GM21576 (cell line): ENCODE measurements at regions not wholly inside any gene's neighbourhood (a gene's known extent, or its start where the extent isn't known, plus 50 kb on each side); places are given as distances from the start of the nearest gene placed in this dataset.
"Not testable (repeated sequence)": the region's sequence is repeated elsewhere in the genome, so short reads cannot be mapped to it uniquely, and the experiment has no call there.

Experiments used
- ATAC-seq: cut with Tn5 transposase; IDR thresholded peaks from one replicate; pipeline ENCODE4 v1.9.1; 2021; ENCODE audit warnings: mild to moderate bottlenecking, moderate library complexity; ENCODE audit not compliant: unreplicated experiment

- no peak for ATAC-seq
Measured at GRCh38 chr13:21872795-21873194, 201.9 kb downstream of the FGF9 start.

GRCh38 chr13:21875116-21875515 is 204.2 kb downstream of the FGF9 start:
- ATAC-seq, result no peak

- ATAC-seq, result no peak
Measured at GRCh38 chr13:21879263-21879914, 208.5 kb downstream of the FGF9 start.

- no peak for ATAC-seq
Measured at GRCh38 chr13:21882766-21883165, 211.9 kb downstream of the FGF9 start.

- ATAC-seq, result no peak
Measured at GRCh38 chr13:21883713-21884112, 212.8 kb downstream of the FGF9 start.

GRCh38 chr13:21884299-21884909 is 213.5 kb downstream of the FGF9 start:
- no peak for ATAC-seq

- no peak for ATAC-seq
Measured at GRCh38 chr13:21884965-21885567, 214.2 kb downstream of the FGF9 start.

- ATAC-seq, result no peak
Measured at GRCh38 chr13:21885714-21886224, 214.9 kb downstream of the FGF9 start.

- ATAC-seq, result no peak
Measured at GRCh38 chr13:21889651-21890050, 218.8 kb downstream of the FGF9 start.

GRCh38 chr13:21890220-21890619 is 219.3 kb downstream of the FGF9 start:
- not testable (repeated sequence) for ATAC-seq

GRCh38 chr13:21894091-21894490 is 223.2 kb downstream of the FGF9 start:
- ATAC-seq, result no peak

GRCh38 chr13:21894703-21895699 is 224.1 kb downstream of the FGF9 start:
- ATAC-seq, result no peak

GRCh38 chr13:21895779-21896178 is 224.9 kb downstream of the FGF9 start:
- ATAC-seq, result no peak

GRCh38 chr13:21897161-21897560 is 226.3 kb downstream of the FGF9 start:
- no peak for ATAC-seq

- ATAC-seq, result no peak
Measured at GRCh38 chr13:21898459-21898858, 227.6 kb downstream of the FGF9 start.

- ATAC-seq, result no peak
Measured at GRCh38 chr13:21898945-21899344, 228.1 kb downstream of the FGF9 start.

GRCh38 chr13:21901336-21901735 is 230.5 kb downstream of the FGF9 start:
- ATAC-seq, result no peak

- no peak for ATAC-seq
Measured at GRCh38 chr13:21901811-21902708, 231.2 kb downstream of the FGF9 start.

GRCh38 chr13:21902709-21903098 is 231.8 kb downstream of the FGF9 start:
- ATAC-seq, result no peak

- ATAC-seq, result no peak
Measured at GRCh38 chr13:21905486-21905885, 234.6 kb downstream of the FGF9 start.
